Keratinocyte (primary cell): ENCODE measurements at regions not wholly inside any gene's neighbourhood (a gene's known extent, or its start where the extent isn't known, plus 50 kb on each side); places are given as distances from the start of the nearest gene placed in this dataset.

Source experiments
- DNase-seq: peaks from one replicate; pipeline ENCODE4 v3.0.0-alpha.2; 2011; ENCODE audit warnings: low read depth, missing footprints, low spot score
- FAIRE-seq: peaks from 2 replicates; lab custom pipeline; 2011; peaks lifted over from hg19 to GRCh38; lab: Jason Lieb, UNC
- H2AFZ ChIP-seq: 2 replicates; pipeline ENCODE4 v1.6.0; 2012; ENCODE audit warnings: low read length, control low read depth, inconsistent platforms; ENCODE audit not compliant: control insufficient read depth
- H3K27ac ChIP-seq: 2 replicates; pipeline ENCODE4 v1.5.1; 2011; ENCODE audit warnings: low read length; ENCODE audit not compliant: control insufficient read depth, insufficient read depth
- H3K27me3 ChIP-seq: 3 replicates; pipeline ENCODE4 v1.6.0; 2011; ENCODE audit warnings: low read length; ENCODE audit not compliant: control insufficient read depth, insufficient read depth; ENCODE audit errors: extremely low read depth
- H3K36me3 ChIP-seq, 2 experiments: 2 replicates in 1 of 2; 3 replicates in 1 of 2; pipeline ENCODE4 v1.5.1; 2011; ENCODE audit warnings: low read length in 2 of 2, mild to moderate bottlenecking in 1 of 2; ENCODE audit not compliant: control insufficient read depth in 2 of 2, insufficient read depth in 2 of 2; ENCODE audit errors: extremely low read depth in 1 of 2
- H3K4me1 ChIP-seq: 3 replicates; pipeline ENCODE4 v1.5.1; 2011; ENCODE audit warnings: low read length; ENCODE audit not compliant: control insufficient read depth, insufficient read depth; ENCODE audit errors: extremely low read depth
- H3K4me2 ChIP-seq: 3 replicates; pipeline ENCODE4 v1.6.0; 2011; ENCODE audit warnings: low read depth, low read length; ENCODE audit not compliant: control insufficient read depth, insufficient read depth; ENCODE audit errors: extremely low read depth
- H3K4me3 ChIP-seq, 3 experiments: fragments of 200-600 bp in 1 of 3; sonication (generic) in 1 of 3; 2 replicates in 2 of 3; 3 replicates in 1 of 3; pipeline ENCODE4 v1.5.1; 2011 to 2016; ENCODE audit warnings: low read length in 3 of 3, mild to moderate bottlenecking in 3 of 3, control low read depth in 2 of 3, inconsistent platforms in 1 of 3, low read depth in 1 of 3, mixed read lengths in 1 of 3, mixed run types in 1 of 3, moderate library complexity in 1 of 3; ENCODE audit not compliant: control insufficient read depth in 2 of 3, insufficient read depth in 2 of 3; ENCODE audit errors: extremely low read depth in 1 of 3
- H3K79me2 ChIP-seq: 2 replicates; pipeline ENCODE4 v1.6.0; 2012; ENCODE audit warnings: low read length; ENCODE audit not compliant: control insufficient read depth, insufficient read depth
- H3K9ac ChIP-seq: 3 replicates; pipeline ENCODE4 v1.6.0; 2011; ENCODE audit warnings: low read length; ENCODE audit not compliant: control insufficient read depth, insufficient read depth; ENCODE audit errors: extremely low read depth
- H3K9me1 ChIP-seq: 3 replicates; pipeline ENCODE4 v1.6.0; 2011; ENCODE audit warnings: low read length; ENCODE audit not compliant: control insufficient read depth, insufficient read depth; ENCODE audit errors: extremely low read depth
- H3K9me3 ChIP-seq: 2 replicates; pipeline ENCODE4 v1.5.1; 2012; ENCODE audit warnings: low read depth, low read length; ENCODE audit not compliant: control insufficient read depth
- H4K20me1 ChIP-seq: 3 replicates; pipeline ENCODE4 v1.6.0; 2011; ENCODE audit warnings: low read length; ENCODE audit not compliant: control insufficient read depth, insufficient read depth; ENCODE audit errors: extremely low read depth
- CTCF ChIP-seq, 3 experiments: IDR thresholded peaks in 1 of 3; conservative IDR thresholded peaks in 1 of 3; optimal IDR thresholded peaks in 1 of 3; 2 replicates in 2 of 3; 3 replicates in 1 of 3; pipeline versions ENCODE3 to v1.5.1; 2011; ENCODE audit warnings: low read length in 3 of 3, mild to moderate bottlenecking in 3 of 3, moderate library complexity in 2 of 3, control low read depth in 1 of 3, inconsistent platforms in 1 of 3; ENCODE audit not compliant: insufficient read depth in 2 of 3; ENCODE audit errors: extremely low read depth in 1 of 3
- EZH2 ChIP-seq: IDR thresholded peaks from one replicate; pipeline ENCODE4 v1.6.1; 2012; ENCODE audit warnings: inconsistent platforms, mild to moderate bottlenecking, low read length, moderate library complexity
- dilution Hi-C: fragments of 300-500 bp; cut with MboI; formaldehyde crosslinking; loops from one replicate; pipeline ENCODE4 v1.7.0; 2020; ENCODE audit warnings: low sequenced_read_pairs; ENCODE audit not compliant: extremely low pct_ligation_motif_present

- no peak overlapping the region for H2AFZ ChIP-seq
- H3K9me1 ChIP-seq = no peaks in the 10 kb centered on the region
- DNase-seq (no peak), FAIRE-seq (no peak)
- peaks cover 0 to 3% of the 10 kb centered on the region in 2 experiments for H3K36me3 ChIP-seq
- no peaks in the 10 kb centered on the region for H3K79me2 ChIP-seq
- H3K9me3 ChIP-seq = no peaks in the 10 kb centered on the region
- TF ChIP-seq EZH2 = no peak
- TF ChIP-seq CTCF (optimal IDR thresholded peaks at IDR 0.05 in 1 of 3, IDR thresholded peaks at IDR 0.05 in 1 of 3, conservative IDR thresholded peaks at IDR 0.05 in 1 of 3; ENCODE audit: extremely low read depth in 1 of 3, insufficient read depth in 2 of 3, low read length in 3 of 3) = no peak
- no peaks in the 10 kb centered on the region for H4K20me1 ChIP-seq
- no peak overlapping the region for H3K9ac ChIP-seq
- no peak overlapping the region for H3K4me2 ChIP-seq
- peaks cover 22% of the 10 kb centered on the region for H3K4me1 ChIP-seq
- H3K27me3 ChIP-seq = no peaks in the 10 kb centered on the region
- H3K27ac ChIP-seq = peak overlapping the region; percentile 98
- dilution Hi-C loops = no loop called here
- H3K4me3 ChIP-seq = no peak overlapping the region
These were observed 433.0 kb downstream of the KLF12 start for GRCh38 chr13:73701160-73701559.

GRCh38 chr13:73698859-73699258, 435.3 kb downstream of the KLF12 start:
- FAIRE-seq = no peak
- Histone ChIP-seq H3K27me3 (no peaks in the 10 kb centered on the region), H4K20me1 (no peaks in the 10 kb centered on the region), H2AFZ (no peak overlapping the region), H3K9me3 (no peaks in the 10 kb centered on the region), H3K27ac (no peak overlapping the region), H3K9me1 (no peaks in the 10 kb centered on the region), H3K4me2 (no peak overlapping the region), H3K9ac (no peak overlapping the region), H3K4me1 (peaks cover 22% of the 10 kb centered on the region), H3K79me2 (no peaks in the 10 kb centered on the region), H3K4me3 (no peak overlapping the region), H3K36me3 (peaks cover 2 to 3% of the 10 kb centered on the region in 2 experiments)
- TF ChIP-seq CTCF (optimal IDR thresholded peaks at IDR 0.05 in 1 of 3, IDR thresholded peaks at IDR 0.05 in 1 of 3, conservative IDR thresholded peaks at IDR 0.05 in 1 of 3; ENCODE audit: extremely low read depth in 1 of 3, insufficient read depth in 2 of 3, low read length in 3 of 3) (no peak), EZH2 (no peak)
- DNase-seq = no peak
- dilution Hi-C loops = no loop called here
